GM12891 (cell line): ENCODE measurements at regions not wholly inside any gene's neighbourhood (a gene's known extent, or its start where the extent isn't known, plus 50 kb on each side); places are given as distances from the start of the nearest gene placed in this dataset.
"Not testable (repeated sequence)": the region's sequence is repeated elsewhere in the genome, so short reads cannot be mapped to it uniquely, and the experiment has no call there.

ENCODE experiments used
- DNase-seq: peaks from one replicate; pipeline ENCODE4 v3.0.0; 2011; ENCODE audit warnings: low spot score; ENCODE audit not compliant: insufficient read length
- FAIRE-seq: peaks from 2 replicates; lab custom pipeline; 2011; peaks lifted over from hg19 to GRCh38; lab: Jason Lieb, UNC
- PAX5 ChIP-seq: IDR thresholded peaks from 2 replicates; pipeline ENCODE4 v1.6.1; 2011; ENCODE audit warnings: low read length, moderate library complexity, mild to moderate bottlenecking; ENCODE audit not compliant: insufficient read depth, severe bottlenecking
- POLR2A ChIP-seq: IDR thresholded peaks from 2 replicates; pipeline ENCODE4 v1.6.1; 2011; ENCODE audit warnings: low read depth, low read length, control low read depth
- POLR2AphosphoS5 ChIP-seq: IDR thresholded peaks from 2 replicates; pipeline ENCODE4 v1.6.1; 2011; ENCODE audit warnings: low read depth, low read length, control low read depth
- POU2F2 ChIP-seq: IDR thresholded peaks from 2 replicates; pipeline ENCODE4 v1.6.1; 2011; ENCODE audit warnings: low read depth, mild to moderate bottlenecking, control low read depth, low read length, moderate library complexity
- SPI1 ChIP-seq: IDR thresholded peaks from 2 replicates; pipeline ENCODE4 v1.6.1; 2011; ENCODE audit warnings: low read depth, low read length, control low read depth
- TAF1 ChIP-seq: IDR thresholded peaks from 2 replicates; pipeline ENCODE4 v1.6.1; 2011; ENCODE audit warnings: low read depth, low read length, control low read depth

- FAIRE-seq, result no peak
- TF ChIP-seq POLR2AphosphoS5 (no peak), PAX5 (no peak), TAF1 (no peak), SPI1 (no peak), POU2F2 (no peak), POLR2A (no peak)
- DNase-seq, result no peak
Observed at GRCh38 chr4:128649575-128650205, 159.8 kb upstream of the JADE1 start.

DNA sequence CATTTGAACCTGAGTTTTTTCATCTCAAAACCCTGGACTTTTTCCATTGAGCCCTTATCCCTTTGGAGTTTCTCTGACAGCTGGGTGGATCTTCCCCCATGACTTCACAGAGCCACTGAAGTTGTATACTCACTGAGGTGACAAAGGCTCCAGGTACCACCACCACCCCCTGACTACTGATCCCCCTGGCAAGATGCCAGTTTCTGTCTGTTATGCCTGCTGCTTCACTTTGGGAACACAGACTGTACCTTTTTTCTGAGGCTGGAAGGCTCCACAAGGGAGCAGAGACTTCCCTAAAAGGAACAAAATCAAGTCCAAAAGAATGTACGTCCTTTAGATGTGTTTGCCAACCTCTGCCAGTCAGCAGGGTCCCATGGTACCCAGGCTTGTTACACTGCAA, 160.3 kb upstream of the JADE1 start:
- no peak for TF ChIP-seq PAX5
- DNase-seq (no peak), FAIRE-seq (no peak)

DNA sequence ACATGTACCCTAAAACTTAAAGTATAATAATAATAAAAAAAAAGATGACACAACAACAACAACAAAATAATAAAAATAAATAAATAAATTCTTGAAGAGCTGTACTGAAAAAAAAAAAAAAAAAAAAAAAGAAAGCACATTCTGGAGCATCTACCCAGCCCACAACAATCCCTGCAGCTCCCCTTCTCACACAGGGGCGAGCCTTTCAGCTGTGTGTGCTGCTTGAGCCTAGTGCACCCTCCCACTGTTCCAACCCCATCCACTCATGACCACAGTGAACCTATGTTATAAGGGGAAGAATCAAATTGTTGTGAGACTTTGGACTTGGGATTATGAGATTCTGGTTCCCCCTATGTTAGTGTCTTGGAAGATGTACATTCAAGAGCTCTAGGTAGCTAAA, 161.5 kb upstream of the JADE1 start:
- FAIRE-seq (no peak), DNase-seq (no peak)
- TF ChIP-seq PAX5, result no peak

DNA sequence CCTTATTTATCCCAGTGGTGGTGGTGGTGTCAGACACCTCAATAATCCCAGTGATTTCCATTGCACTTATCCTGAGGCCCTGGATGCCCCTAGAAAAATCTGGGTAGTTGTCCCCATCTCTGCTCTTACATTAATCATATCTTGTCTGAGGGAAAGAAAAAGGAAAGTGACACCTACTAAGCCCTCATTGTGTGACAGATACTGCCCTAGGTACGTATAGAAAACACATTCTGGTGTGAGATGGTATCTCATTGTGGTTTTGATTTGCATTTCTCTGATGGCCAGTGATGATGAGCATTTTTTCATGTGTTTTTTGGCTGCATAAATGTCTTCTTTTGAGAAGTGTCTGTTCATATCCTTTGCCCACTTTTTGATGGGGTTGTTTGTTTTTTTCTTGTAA, 162.6 kb upstream of the JADE1 start:
- not testable (repeated sequence) for DNase-seq, FAIRE-seq

DNA sequence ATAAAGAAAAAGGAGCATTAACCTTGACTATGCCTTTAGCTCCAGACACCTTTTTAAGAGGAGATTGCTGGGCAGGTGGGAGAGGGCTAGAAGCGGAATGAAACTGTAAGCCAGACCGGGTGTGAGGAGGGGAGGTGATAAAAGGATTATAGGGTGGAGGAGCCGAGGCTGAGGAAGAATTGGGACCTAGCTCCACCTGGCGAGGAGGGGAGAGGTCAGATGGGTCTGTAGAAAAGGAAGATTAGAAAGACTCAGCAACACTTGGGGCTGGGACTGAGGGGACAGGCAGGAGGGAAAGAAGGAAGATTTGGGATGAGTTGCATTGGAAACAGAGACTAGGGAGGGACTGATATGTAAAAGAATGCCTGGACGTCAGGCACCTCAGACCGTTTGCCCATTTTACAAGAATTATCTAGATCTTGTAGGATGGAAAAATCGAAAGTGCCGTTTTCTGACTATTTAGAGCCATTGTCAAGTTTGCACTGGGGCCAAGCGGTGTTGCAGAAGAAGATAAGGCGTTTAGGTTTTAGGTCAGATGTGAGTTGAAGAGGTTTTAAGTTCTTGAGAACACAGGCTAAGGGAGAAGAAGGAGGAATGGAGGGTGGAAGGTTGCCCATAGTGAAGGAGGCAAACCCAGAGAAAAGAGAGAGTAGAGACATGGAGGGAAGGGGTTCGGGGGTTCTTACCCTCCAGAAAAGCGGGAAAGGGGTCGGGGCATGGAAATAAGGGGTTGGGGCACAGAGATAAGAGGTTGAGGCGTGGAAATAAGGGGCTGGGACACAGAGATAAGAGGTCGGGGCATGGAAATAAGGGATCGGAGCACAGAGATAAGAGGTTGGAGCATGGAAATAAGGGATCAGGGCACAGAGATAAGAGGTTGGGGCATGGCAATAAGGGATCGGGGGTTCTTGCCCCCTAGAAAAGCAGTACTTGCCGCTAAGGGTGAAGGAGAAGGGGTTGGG, 164.5 kb upstream of the JADE1 start:
- not testable (repeated sequence) for FAIRE-seq

GRCh38 chr4:128644107-128644506, 165.4 kb upstream of the JADE1 start:
- not testable (repeated sequence) for DNase-seq, FAIRE-seq

More for the DNA sequence above, 164.5 kb upstream of the JADE1 start:
- DNase-seq, result not testable (repeated sequence)

GRCh38 chr4:128641566-128641965, 167.9 kb upstream of the JADE1 start:
- DNase-seq, FAIRE-seq: not testable (repeated sequence)

DNA sequence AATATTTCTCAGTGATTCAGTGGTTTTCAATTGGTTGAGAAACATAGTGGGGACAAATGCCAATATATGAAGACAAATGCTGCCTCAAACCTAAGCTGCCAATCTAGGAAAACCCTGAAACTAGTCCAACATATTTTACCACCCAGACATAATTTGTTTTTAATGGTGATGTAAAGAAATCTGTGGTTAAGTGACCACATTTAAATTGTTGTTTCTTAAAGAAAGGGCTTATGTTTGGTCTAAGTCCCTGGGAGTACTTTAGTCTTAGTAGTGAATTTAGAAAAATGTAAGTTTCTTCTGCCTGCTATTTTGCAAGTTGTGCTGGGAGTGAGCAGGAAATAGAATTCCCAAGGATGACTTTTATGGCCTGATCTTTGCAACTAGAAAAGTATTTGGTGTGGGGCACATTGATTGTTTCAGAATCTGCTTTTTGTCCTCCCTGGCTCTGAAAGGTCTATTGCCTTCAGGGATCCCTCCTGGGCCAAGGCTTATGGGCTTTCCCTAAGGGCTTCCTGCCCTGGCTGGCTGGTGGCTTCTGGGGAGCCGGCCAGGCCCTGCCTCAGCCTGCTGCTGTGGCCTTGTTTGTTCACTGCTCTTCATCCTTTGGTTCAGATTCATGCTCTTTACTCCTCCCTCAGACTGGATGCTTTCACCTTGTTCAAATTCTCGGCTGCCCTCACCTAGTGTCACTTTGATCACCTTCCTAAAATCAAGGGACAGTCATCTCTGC, 169.8 kb upstream of the JADE1 start:
- FAIRE-seq (no peak), DNase-seq (no peak)
- TF ChIP-seq POU2F2 (no peak), SPI1 (no peak), PAX5 (no peak), POLR2A (no peak), POLR2AphosphoS5 (no peak), TAF1 (no peak)

- no peak for DNase-seq
- no peak for FAIRE-seq
- TF ChIP-seq SPI1, result no peak
- no peak for TF ChIP-seq TAF1
- no peak for TF ChIP-seq POU2F2
- TF ChIP-seq POLR2A, result no peak
- no peak for TF ChIP-seq PAX5
- no peak for TF ChIP-seq POLR2AphosphoS5
Observed at GRCh38 chr4:128636906-128637305, 172.6 kb upstream of the JADE1 start.

DNA sequence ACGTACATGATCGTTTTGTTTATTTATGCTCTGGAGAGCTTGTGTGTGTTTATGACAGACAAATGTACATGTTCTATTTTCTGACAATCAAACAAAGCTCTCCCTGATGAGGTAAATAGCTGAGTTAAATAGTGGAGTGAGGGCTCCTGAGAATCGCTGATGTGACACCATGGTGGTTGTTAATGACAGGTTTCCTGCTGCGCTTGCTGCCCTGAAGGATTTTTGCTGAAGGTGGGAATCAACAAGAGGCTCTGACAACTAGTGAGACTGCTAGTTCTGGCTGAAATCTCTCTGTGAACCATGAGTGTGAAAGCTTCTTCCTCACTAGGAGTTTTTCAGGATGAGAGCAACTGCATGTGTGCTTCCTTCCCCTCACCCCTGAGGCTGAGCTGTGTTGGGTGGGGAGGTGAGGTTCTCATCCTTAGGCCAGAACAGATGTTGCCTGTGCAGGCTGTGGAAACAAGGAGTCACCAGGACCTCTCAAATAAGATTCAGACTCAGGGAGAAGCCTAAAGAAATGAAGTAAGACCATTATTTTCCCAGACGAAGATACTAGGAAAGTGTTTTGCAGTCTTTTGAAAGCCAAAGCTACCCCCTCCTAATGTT, 173.4 kb upstream of the JADE1 start:
- no peak for DNase-seq
- FAIRE-seq, result no peak
- TF ChIP-seq POLR2A (no peak), POU2F2 (no peak), POLR2AphosphoS5 (no peak), TAF1 (no peak), SPI1 (no peak), PAX5 (no peak)
